IPS-18a (cell line): ENCODE measurements at regions not wholly inside any gene's neighbourhood (a gene's known extent, or its start where the extent isn't known, plus 50 kb on each side); places are given as distances from the start of the nearest gene placed in this dataset.

ENCODE experiments used
- H3K27ac ChIP-seq: one replicate; pipeline ENCODE4 v1.5.1; 2013; ENCODE audit warnings: low read length
- H3K27me3 ChIP-seq: one replicate; pipeline ENCODE4 v1.6.1; 2013; ENCODE audit warnings: mild to moderate bottlenecking, low read length; ENCODE audit not compliant: control insufficient read depth, insufficient read depth
- H3K36me3 ChIP-seq: one replicate; pipeline ENCODE4 v1.6.1; 2013; ENCODE audit warnings: low read depth, low read length; ENCODE audit not compliant: control insufficient read depth
- H3K4me1 ChIP-seq: one replicate; pipeline ENCODE4 v1.6.1; 2013; ENCODE audit warnings: low read depth, low read length; ENCODE audit not compliant: control insufficient read depth
- H3K4me3 ChIP-seq: one replicate; pipeline ENCODE4 v1.5.1; 2013; ENCODE audit warnings: low read length
- H3K9ac ChIP-seq: one replicate; pipeline ENCODE4 v1.6.1; 2013; ENCODE audit warnings: mild to moderate bottlenecking, low read length, moderate library complexity
- H3K9me3 ChIP-seq: one replicate; pipeline ENCODE4 v1.6.1; 2013; ENCODE audit warnings: low read depth, low read length; ENCODE audit not compliant: control insufficient read depth

DNA sequence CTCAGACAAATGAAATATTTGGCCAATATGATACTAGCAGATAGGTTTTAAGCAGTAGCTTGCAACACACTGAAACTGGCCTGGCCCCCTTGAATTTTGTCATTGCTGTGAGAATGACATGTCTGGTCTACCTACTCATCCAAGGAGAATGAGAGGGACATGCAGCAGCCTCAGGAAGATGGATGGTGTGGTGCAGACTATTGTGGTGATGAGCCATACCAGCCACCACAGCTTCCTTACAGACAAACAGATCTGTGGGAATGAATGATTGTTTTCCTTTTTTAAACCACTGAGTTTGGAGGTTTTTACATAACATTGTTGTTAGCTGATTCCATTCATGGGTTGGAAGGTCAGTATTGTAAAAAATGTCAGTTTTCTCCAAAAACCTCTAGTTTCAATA lies 133.7 kb upstream of the POU1F1 start:
- Histone ChIP-seq H3K27me3 (no peaks in the 10 kb centered on the region), H3K4me1 (no peaks in the 10 kb centered on the region), H3K9me3 (no peaks in the 10 kb centered on the region), H3K9ac (no peak overlapping the region), H3K4me3 (no peak overlapping the region), H3K27ac (no peak overlapping the region), H3K36me3 (no peaks in the 10 kb centered on the region)

DNA sequence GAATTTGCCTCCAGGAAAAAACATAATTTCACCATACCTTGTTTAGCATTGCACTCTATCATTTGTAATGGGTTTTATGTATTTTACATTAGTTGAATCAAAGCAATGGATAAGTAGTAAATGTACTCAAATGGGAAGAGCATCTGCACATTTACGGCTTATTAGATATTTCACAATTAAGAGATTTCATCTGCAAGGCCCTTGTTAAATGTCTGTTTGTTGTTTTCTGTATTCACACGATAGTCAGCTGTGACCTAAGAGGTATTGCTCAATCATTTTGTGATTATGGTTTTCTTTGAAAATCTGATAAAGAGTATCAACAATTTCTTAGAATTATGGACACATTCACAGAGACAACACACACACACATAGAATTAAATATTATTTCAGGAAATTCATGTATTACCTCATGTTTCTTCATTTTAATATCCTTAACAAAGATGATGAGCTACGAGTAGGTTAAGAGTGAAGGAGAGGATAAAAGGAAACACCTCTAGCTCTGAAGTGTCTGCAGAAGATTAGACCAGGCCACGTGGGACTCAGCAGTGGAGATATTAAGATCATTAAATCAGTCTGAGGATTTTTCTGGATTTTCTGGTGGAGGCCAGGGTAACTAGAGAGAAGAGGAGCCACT lies 121.9 kb upstream of the POU1F1 start:
- no peak overlapping the region for H3K9ac ChIP-seq
- H3K36me3 ChIP-seq: no peaks in the 10 kb centered on the region
- no peaks in the 10 kb centered on the region for H3K27me3 ChIP-seq
- H3K27ac ChIP-seq: no peak overlapping the region
- H3K9me3 ChIP-seq: no peaks in the 10 kb centered on the region
- no peaks in the 10 kb centered on the region for H3K4me1 ChIP-seq
- no peak overlapping the region for H3K4me3 ChIP-seq

DNA sequence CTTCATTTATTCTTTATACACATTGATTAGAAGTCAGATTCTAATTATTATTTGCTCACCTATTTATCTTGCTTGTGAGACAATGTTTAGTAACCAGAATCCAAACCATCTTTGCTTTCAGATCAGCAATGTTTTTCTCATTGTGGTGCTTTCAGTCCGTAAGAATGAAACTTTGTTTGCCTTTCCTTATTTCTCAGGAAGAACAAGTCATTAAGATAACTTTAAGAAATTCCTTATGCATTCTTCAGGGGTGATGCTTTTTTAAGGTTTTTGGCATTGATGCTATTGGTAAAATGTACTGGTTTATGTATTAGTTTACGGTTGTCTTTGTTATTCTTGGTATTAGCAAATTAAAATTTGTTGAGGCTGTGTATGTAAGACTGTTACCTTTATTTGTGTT lies 120.8 kb upstream of the POU1F1 start:
- Histone ChIP-seq H3K27me3 (no peaks in the 10 kb centered on the region), H3K4me1 (no peaks in the 10 kb centered on the region), H3K36me3 (no peaks in the 10 kb centered on the region), H3K9ac (no peak overlapping the region), H3K9me3 (no peaks in the 10 kb centered on the region), H3K4me3 (no peak overlapping the region), H3K27ac (no peak overlapping the region)

DNA sequence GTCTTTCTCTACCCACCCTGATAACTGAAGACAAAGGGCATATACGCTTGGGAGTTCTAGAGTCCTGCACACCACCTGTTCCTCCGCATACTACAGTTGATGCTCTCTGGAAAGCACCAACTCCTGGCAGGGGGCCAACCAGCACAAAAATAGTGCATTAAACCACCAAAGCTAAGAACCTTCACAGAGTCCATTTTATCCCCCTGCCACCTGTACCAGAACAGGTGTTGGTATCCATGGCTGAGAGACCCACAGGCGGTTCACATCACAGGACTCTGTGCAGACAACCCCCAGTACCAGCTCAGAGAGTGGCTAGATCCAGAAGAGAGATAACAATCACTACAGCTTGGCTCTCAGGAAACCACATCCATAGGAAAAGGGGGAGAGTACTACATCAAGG lies 114.4 kb upstream of the POU1F1 start:
- Histone ChIP-seq H3K9ac (no peak overlapping the region), H3K4me1 (no peaks in the 10 kb centered on the region), H3K36me3 (no peaks in the 10 kb centered on the region), H3K27ac (no peak overlapping the region), H3K9me3 (no peaks in the 10 kb centered on the region), H3K4me3 (no peak overlapping the region), H3K27me3 (no peaks in the 10 kb centered on the region)

DNA sequence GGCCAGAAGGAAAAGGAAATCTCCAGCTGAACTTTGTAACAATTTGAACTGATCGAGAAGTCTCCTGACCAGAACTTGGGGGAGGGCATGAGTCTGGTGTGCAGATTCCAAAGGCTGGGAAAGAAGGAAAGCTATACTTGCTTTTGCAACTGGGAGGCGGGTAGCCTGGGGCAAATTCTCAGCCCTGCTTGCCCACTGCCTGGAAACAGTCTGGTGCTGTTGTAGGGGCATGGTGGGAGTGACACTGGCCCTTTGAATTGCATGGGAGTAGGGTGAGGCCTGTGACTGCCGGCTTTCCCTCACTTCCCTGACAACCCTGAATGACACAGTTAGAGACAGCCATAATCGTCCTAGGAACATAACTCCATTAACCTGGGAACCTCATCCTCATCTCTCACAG lies 114.0 kb upstream of the POU1F1 start:
- Histone ChIP-seq H3K9ac (no peak overlapping the region), H3K27ac (no peak overlapping the region), H3K36me3 (no peaks in the 10 kb centered on the region), H3K9me3 (no peaks in the 10 kb centered on the region), H3K27me3 (no peaks in the 10 kb centered on the region), H3K4me3 (no peak overlapping the region), H3K4me1 (no peaks in the 10 kb centered on the region)

DNA sequence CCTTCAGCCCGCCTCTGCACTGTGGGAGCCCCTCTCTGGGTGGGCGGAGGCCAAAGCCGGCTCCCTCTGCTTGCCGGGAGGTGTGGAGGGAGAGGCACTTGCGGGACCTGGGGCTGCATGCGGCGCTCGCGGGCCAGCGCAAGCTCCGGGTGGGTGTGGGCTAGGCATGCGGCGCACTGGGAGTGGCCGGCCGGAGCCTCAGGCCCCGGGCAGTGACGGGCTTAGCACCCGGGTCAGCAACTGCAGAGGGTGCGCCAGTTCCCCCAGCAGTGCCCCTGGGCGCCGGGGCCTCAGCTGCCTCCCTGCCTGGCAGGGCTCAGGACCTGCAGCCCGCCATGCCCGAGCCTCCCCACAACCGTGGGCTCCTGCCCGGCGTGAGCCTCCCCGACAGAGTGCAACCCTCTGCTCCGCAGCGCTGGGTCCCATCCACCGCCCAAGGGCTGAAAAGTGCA lies 98.9 kb upstream of the POU1F1 start:
- Histone ChIP-seq H3K27me3 (no peaks in the 10 kb centered on the region), H3K9ac (no peak overlapping the region), H3K36me3 (no peaks in the 10 kb centered on the region), H3K4me3 (no peak overlapping the region), H3K4me1 (no peaks in the 10 kb centered on the region), H3K27ac (no peak overlapping the region), H3K9me3 (peaks cover 6% of the 10 kb centered on the region)

DNA sequence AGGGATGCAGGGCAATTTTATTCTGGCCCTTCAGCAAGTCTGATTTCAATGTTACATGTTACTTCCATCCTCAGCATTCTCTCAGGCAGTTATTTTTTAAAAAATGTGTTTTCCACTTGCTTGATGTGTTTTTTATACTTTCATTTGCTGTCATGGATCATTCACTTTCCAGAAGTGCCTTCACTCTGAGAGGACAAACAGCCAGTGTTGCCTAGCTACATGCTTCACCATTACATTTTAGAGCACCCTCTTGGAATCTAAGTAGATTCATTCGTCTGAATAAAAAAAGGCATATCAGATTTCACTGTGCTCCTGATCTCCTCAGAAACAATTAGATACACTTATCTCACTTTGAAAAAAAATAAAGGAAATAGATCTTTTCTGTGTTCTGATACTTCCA lies 93.6 kb upstream of the POU1F1 start:
- H3K27ac ChIP-seq: no peak overlapping the region
- no peak overlapping the region for H3K9ac ChIP-seq
- H3K4me1 ChIP-seq: no peaks in the 10 kb centered on the region
- H3K9me3 ChIP-seq: peaks cover 3% of the 10 kb centered on the region
- H3K36me3 ChIP-seq: no peaks in the 10 kb centered on the region
- no peak overlapping the region for H3K4me3 ChIP-seq
- H3K27me3 ChIP-seq: no peaks in the 10 kb centered on the region

DNA sequence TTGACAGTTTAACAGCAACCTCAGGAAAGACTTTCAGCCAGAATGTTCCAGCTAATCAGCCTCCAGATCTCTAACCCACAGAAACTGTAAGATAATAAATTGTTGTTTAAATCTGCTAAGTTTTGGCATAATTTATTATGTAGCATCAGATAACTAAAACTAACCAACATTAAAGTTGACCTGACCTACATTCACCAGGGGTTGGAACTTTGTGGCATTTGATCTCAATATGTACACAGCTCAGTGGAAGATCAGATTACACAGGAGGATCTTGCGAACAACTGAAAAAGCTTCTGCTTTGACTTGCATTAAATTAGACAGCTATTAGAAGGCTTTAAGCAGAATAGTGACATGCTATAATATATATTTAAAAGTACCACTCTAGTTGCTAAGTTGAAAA lies 91.4 kb upstream of the POU1F1 start:
- no peak overlapping the region for H3K4me3 ChIP-seq
- H3K4me1 ChIP-seq: no peaks in the 10 kb centered on the region
- H3K27ac ChIP-seq: no peak overlapping the region

DNA sequence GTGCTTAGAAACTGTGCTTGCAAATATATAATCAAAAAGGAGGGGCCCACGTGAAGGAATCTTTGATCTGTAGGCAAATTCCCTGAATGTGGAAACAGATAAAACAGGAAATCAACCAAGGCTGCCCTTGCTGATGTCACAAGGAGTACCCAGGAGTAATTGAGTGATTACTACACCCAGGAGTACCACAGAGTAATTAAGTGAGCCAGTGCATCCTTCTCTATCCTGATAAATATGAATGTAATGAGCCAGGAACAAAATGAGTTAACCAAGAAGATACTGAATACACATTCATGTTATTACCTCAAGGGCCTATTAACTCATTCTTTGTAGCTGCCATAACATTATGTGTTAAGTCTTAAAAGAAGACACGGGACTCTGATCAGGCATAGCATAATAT lies 87.3 kb upstream of the POU1F1 start:
- H3K9me3 ChIP-seq: no peaks in the 10 kb centered on the region
- H3K4me1 ChIP-seq: no peaks in the 10 kb centered on the region
- H3K27ac ChIP-seq: no peak overlapping the region
- no peaks in the 10 kb centered on the region for H3K36me3 ChIP-seq
- H3K27me3 ChIP-seq: no peaks in the 10 kb centered on the region
- H3K4me3 ChIP-seq: no peak overlapping the region
- H3K9ac ChIP-seq: no peak overlapping the region

More for the DNA sequence above, 91.4 kb upstream of the POU1F1 start:
- Histone ChIP-seq H3K9ac (no peak overlapping the region), H3K36me3 (no peaks in the 10 kb centered on the region), H3K27me3 (no peaks in the 10 kb centered on the region), H3K9me3 (no peaks in the 10 kb centered on the region)

DNA sequence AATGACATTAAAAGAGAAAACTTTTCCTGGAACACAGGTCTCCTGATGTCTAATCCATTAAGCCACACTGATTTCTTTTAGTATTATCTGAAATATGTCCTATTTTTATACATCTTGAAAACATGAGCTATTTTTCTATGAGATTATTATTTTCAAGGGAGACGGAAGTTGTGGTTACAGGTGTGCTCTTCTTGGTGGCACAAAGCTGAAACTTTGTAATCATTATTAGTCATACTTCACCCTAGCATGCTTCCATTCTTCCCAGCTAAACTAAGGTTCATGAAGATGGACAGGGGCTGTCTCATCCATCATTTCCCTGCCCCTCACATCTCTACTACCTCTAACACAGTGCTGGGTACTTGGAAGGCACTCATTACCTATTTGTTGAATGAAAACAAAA lies 85.6 kb upstream of the POU1F1 start:
- H3K9ac ChIP-seq: no peak overlapping the region
- no peaks in the 10 kb centered on the region for H3K4me1 ChIP-seq
- H3K36me3 ChIP-seq: no peaks in the 10 kb centered on the region
- H3K27me3 ChIP-seq: no peaks in the 10 kb centered on the region
- H3K4me3 ChIP-seq: no peak overlapping the region
- no peak overlapping the region for H3K27ac ChIP-seq
- no peaks in the 10 kb centered on the region for H3K9me3 ChIP-seq

DNA sequence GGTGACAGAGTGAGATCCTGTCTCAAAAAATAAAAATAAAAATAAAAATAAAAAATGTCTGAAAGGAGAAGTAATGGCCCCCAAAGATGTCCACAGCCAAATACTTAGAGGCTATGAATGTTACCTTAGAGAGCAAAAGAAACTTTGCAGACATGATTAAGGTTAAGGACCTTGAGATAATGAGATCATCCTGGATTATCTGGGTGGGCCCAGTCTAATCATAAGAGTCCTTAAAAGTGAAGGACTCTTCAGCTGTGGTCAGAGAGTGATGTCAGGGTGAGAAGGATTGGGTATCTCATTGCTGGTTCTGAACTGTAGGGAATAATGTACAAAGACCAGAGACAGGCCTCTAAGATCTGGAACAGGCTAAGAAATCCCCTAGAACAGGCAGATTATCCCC lies 84.9 kb upstream of the POU1F1 start:
- H3K27me3 ChIP-seq: no peaks in the 10 kb centered on the region
- no peak overlapping the region for H3K9ac ChIP-seq
- no peaks in the 10 kb centered on the region for H3K36me3 ChIP-seq
- H3K4me1 ChIP-seq: no peaks in the 10 kb centered on the region
- H3K27ac ChIP-seq: no peak overlapping the region
- no peak overlapping the region for H3K4me3 ChIP-seq
- H3K9me3 ChIP-seq: no peaks in the 10 kb centered on the region

DNA sequence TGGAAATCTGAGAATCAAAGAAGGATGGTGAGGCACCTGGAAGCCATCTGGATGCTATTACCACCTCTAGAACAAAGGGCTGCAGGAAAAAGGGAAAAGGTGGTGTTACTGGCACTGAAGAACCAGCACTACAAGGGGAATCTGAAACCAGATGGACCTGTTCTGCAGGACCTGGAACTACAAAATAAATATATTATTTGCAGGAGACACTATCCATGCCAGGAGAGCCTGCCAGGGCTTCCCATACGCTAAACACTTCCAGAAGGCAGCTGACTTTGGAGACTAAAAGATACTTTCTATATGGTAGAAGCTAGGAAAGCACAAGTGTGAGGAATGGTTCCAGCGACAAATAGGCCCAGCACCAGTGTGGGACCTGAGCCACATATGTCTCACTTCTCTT lies 83.4 kb upstream of the POU1F1 start:
- Histone ChIP-seq H3K9me3 (no peaks in the 10 kb centered on the region), H3K27me3 (no peaks in the 10 kb centered on the region), H3K36me3 (no peaks in the 10 kb centered on the region), H3K4me3 (no peak overlapping the region), H3K27ac (no peak overlapping the region), H3K4me1 (no peaks in the 10 kb centered on the region), H3K9ac (no peak overlapping the region)
